Astrocyte (in vitro differentiated cells and primary cell): ENCODE measurements at regions not wholly inside any gene's neighbourhood (a gene's known extent, or its start where the extent isn't known, plus 50 kb on each side); places are given as distances from the start of the nearest gene placed in this dataset.

Experiments used
- DNase-seq: peaks from one replicate; pipeline ENCODE4 v3.0.0-alpha.2; 2010; ENCODE audit warnings: low read depth
- FAIRE-seq: peaks from 2 replicates; lab custom pipeline; 2011; peaks lifted over from hg19 to GRCh38; lab: Jason Lieb, UNC
- H2AFZ ChIP-seq: 2 replicates; pipeline ENCODE4 v1.6.0; 2012; ENCODE audit warnings: low read depth, low read length, inconsistent platforms
- H3K27ac ChIP-seq: 2 replicates; pipeline ENCODE4 v1.5.1; 2011; ENCODE audit warnings: low read depth, low read length, inconsistent platforms
- H3K27me3 ChIP-seq: 2 replicates; pipeline ENCODE4 v1.6.0; 2011; ENCODE audit warnings: low read length, inconsistent platforms; ENCODE audit not compliant: insufficient read depth
- H3K36me3 ChIP-seq: 2 replicates; pipeline ENCODE4 v1.5.1; 2011; ENCODE audit warnings: low read length, inconsistent platforms; ENCODE audit not compliant: insufficient read depth
- H3K4me1 ChIP-seq: 2 replicates; pipeline ENCODE4 v1.5.1; 2011; ENCODE audit warnings: low read length, inconsistent platforms; ENCODE audit not compliant: insufficient read depth
- H3K4me2 ChIP-seq: 2 replicates; pipeline ENCODE4 v1.6.0; 2012; ENCODE audit warnings: low read length, inconsistent platforms
- H3K4me3 ChIP-seq: 2 replicates; pipeline ENCODE4 v1.5.1; 2011; ENCODE audit warnings: low read depth, mild to moderate bottlenecking, low read length, inconsistent platforms; ENCODE audit not compliant: insufficient read depth
- H3K79me2 ChIP-seq: 2 replicates; pipeline ENCODE4 v1.6.0; 2012; ENCODE audit warnings: mild to moderate bottlenecking, low read length, inconsistent platforms; ENCODE audit not compliant: insufficient read depth
- H3K9ac ChIP-seq: 2 replicates; pipeline ENCODE4 v1.6.0; 2012; ENCODE audit warnings: mild to moderate bottlenecking, low read length, inconsistent platforms
- H3K9me3 ChIP-seq: 2 replicates; pipeline ENCODE4 v1.5.1; 2012; ENCODE audit warnings: low read depth, mild to moderate bottlenecking, low read length, inconsistent platforms; ENCODE audit not compliant: insufficient read depth
- H4K20me1 ChIP-seq: 2 replicates; pipeline ENCODE4 v1.6.0; 2012; ENCODE audit warnings: low read length, inconsistent platforms; ENCODE audit not compliant: insufficient read depth
- H3K27ac Mint-ChIP-seq: one replicate; pipeline ENCODE4 v1.8.0; 2021; ENCODE audit warnings: mild to moderate bottlenecking, mixed read lengths; ENCODE audit not compliant: unreplicated experiment
- H3K27me3 Mint-ChIP-seq: one replicate; pipeline ENCODE4 v1.8.0; 2021; ENCODE audit warnings: low read depth, mixed read lengths; ENCODE audit not compliant: unreplicated experiment
- H3K36me3 Mint-ChIP-seq: one replicate; pipeline ENCODE4 v1.8.0; 2021; ENCODE audit warnings: low read depth, mixed read lengths; ENCODE audit not compliant: unreplicated experiment
- H3K4me1 Mint-ChIP-seq: one replicate; pipeline ENCODE4 v1.8.0; 2021; ENCODE audit warnings: low read depth, mixed read lengths; ENCODE audit not compliant: unreplicated experiment
- H3K4me3 Mint-ChIP-seq: one replicate; pipeline ENCODE4 v1.8.0; 2021; ENCODE audit warnings: mild to moderate bottlenecking, moderate library complexity, mixed read lengths; ENCODE audit not compliant: unreplicated experiment
- H3K9me3 Mint-ChIP-seq: one replicate; pipeline ENCODE4 v1.8.0; 2021; ENCODE audit warnings: mild to moderate bottlenecking, mixed read lengths; ENCODE audit not compliant: unreplicated experiment
- EZH2 ChIP-seq: IDR thresholded peaks from 2 replicates; pipeline ENCODE4 v1.6.1; 2012; ENCODE audit warnings: mild to moderate bottlenecking, low read length, inconsistent platforms; ENCODE audit not compliant: insufficient read depth
- TF ChIP-seq, protein P1 (sequence below): IDR thresholded peaks from 2 replicates; pipeline ENCODE4 v1.5.1; 2011; ENCODE audit warnings: low read depth, mild to moderate bottlenecking, inconsistent platforms, low read length, moderate library complexity; ENCODE audit not compliant: insufficient read depth

- Histone ChIP-seq H3K9me3 (no peaks in the 10 kb centered on the region), H3K4me1 (no peaks in the 10 kb centered on the region), H3K9ac (no peak overlapping the region), H3K36me3 (no peaks in the 10 kb centered on the region), H3K79me2 (no peaks in the 10 kb centered on the region), H4K20me1 (no peaks in the 10 kb centered on the region), H3K27ac (no peak overlapping the region), H3K27me3 (peaks cover 6% of the 10 kb centered on the region), H2AFZ (no peak overlapping the region), H3K4me3 (no peak overlapping the region), H3K4me2 (no peak overlapping the region)
- DNase-seq (no peak), FAIRE-seq (no peak)
- H3K27me3 Mint-ChIP-seq = peaks cover 18% of the 10 kb centered on the region
- no peak overlapping the region for H3K4me3 Mint-ChIP-seq
- H3K4me1 Mint-ChIP-seq = no peaks in the 10 kb centered on the region
- no peaks in the 10 kb centered on the region for H3K36me3 Mint-ChIP-seq
- peaks cover 6% of the 10 kb centered on the region for H3K9me3 Mint-ChIP-seq
- H3K27ac Mint-ChIP-seq = no peak overlapping the region
- TF ChIP-seq, protein P1, sequence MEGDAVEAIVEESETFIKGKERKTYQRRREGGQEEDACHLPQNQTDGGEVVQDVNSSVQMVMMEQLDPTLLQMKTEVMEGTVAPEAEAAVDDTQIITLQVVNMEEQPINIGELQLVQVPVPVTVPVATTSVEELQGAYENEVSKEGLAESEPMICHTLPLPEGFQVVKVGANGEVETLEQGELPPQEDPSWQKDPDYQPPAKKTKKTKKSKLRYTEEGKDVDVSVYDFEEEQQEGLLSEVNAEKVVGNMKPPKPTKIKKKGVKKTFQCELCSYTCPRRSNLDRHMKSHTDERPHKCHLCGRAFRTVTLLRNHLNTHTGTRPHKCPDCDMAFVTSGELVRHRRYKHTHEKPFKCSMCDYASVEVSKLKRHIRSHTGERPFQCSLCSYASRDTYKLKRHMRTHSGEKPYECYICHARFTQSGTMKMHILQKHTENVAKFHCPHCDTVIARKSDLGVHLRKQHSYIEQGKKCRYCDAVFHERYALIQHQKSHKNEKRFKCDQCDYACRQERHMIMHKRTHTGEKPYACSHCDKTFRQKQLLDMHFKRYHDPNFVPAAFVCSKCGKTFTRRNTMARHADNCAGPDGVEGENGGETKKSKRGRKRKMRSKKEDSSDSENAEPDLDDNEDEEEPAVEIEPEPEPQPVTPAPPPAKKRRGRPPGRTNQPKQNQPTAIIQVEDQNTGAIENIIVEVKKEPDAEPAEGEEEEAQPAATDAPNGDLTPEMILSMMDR = no peak
- TF ChIP-seq EZH2 = no peak
Measured at GRCh38 chr5:135671966-135672365, 93.2 kb upstream of the CXCL14 start.

GRCh38 chr5:135671052-135671705 lies 92.4 kb upstream of the CXCL14 start:
- no peak overlapping the region for H3K9ac ChIP-seq
- H3K9me3 ChIP-seq = no peaks in the 10 kb centered on the region
- no peak overlapping the region for H2AFZ ChIP-seq
- H3K4me2 ChIP-seq = no peak overlapping the region
- TF ChIP-seq EZH2 = no peak
- TF ChIP-seq, protein P1 = no peak
- Mint-ChIP-seq H3K36me3 (no peaks in the 10 kb centered on the region), H3K27me3 (peaks cover 18% of the 10 kb centered on the region), H3K4me1 (no peaks in the 10 kb centered on the region), H3K4me3 (no peak overlapping the region), H3K9me3 (peaks cover under 1% of the 10 kb centered on the region), H3K27ac (no peak overlapping the region)
- no peak for DNase-seq
- H3K79me2 ChIP-seq = no peaks in the 10 kb centered on the region
- no peaks in the 10 kb centered on the region for H3K4me1 ChIP-seq
- no peak for FAIRE-seq
- no peak overlapping the region for H3K4me3 ChIP-seq
- H3K27me3 ChIP-seq = peaks cover 7% of the 10 kb centered on the region
- no peaks in the 10 kb centered on the region for H4K20me1 ChIP-seq
- H3K27ac ChIP-seq = no peak overlapping the region
- H3K36me3 ChIP-seq = no peaks in the 10 kb centered on the region

DNA sequence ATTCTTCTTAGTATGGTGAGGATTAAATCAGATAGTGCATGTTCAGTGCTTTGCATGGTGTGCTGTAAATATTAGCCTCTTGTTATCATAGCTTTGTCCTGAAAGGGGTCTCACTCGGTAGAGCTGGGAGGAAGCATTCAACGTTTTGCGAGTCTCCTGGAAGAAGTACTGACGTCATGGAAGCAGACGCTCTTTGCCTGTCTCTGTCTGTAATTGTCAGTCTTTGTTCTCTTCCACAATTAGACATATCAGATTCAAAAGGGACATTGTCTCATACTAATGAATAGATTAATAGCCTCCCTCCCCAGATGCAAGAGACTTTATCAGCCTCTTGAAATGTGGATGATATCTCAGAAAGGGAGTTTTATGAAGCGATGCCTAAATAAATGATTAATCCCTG lies 91.8 kb upstream of the CXCL14 start:
- H3K27me3 Mint-ChIP-seq = peaks cover 18% of the 10 kb centered on the region
- Histone ChIP-seq H3K79me2 (no peaks in the 10 kb centered on the region), H3K4me1 (no peaks in the 10 kb centered on the region), H4K20me1 (no peaks in the 10 kb centered on the region), H3K9me3 (no peaks in the 10 kb centered on the region), H3K27me3 (peaks cover 9% of the 10 kb centered on the region), H3K4me2 (no peak overlapping the region), H3K36me3 (no peaks in the 10 kb centered on the region), H3K9ac (no peak overlapping the region), H2AFZ (no peak overlapping the region), H3K27ac (no peak overlapping the region), H3K4me3 (no peak overlapping the region)
- H3K36me3 Mint-ChIP-seq = no peaks in the 10 kb centered on the region
- H3K4me1 Mint-ChIP-seq = no peaks in the 10 kb centered on the region
- DNase-seq (no peak), FAIRE-seq (no peak)
- H3K4me3 Mint-ChIP-seq = no peak overlapping the region
- H3K27ac Mint-ChIP-seq = no peak overlapping the region
- TF ChIP-seq, protein P1 = no peak
- TF ChIP-seq EZH2 = no peak
- no peaks in the 10 kb centered on the region for H3K9me3 Mint-ChIP-seq
